ENCODE measurements at regions not wholly inside any gene's neighbourhood (a gene's known extent, or its start where the extent isn't known, plus 50 kb on each side); places are given as distances from the start of the nearest gene placed in this dataset.
"Not testable (repeated sequence)": the region's sequence is repeated elsewhere in the genome, so short reads cannot be mapped to it uniquely, and the experiment has no call there.

- DNase-seq, result no peak
Measured at GRCh38 chr6:3546121-3546520, 89.3 kb upstream of the SLC22A23 start.

GRCh38 chr6:3545156-3545555 is 88.3 kb upstream of the SLC22A23 start:
- no peak for DNase-seq

GRCh38 chr6:3542032-3542640 is 85.3 kb upstream of the SLC22A23 start:
- DNase-seq, result no peak

GRCh38 chr6:3541006-3541585 is 84.2 kb upstream of the SLC22A23 start:
- no peak for DNase-seq

GRCh38 chr6:3540253-3540820 is 83.5 kb upstream of the SLC22A23 start:
- DNase-seq, result no peak

- DNase-seq, result no peak
Measured at GRCh38 chr6:3538536-3538935, 81.7 kb upstream of the SLC22A23 start.

GRCh38 chr6:3536901-3537300 is 80.1 kb upstream of the SLC22A23 start:
- DNase-seq, result no peak

GRCh38 chr6:3535776-3536435 is 79.1 kb upstream of the SLC22A23 start:
- no peak for DNase-seq

- DNase-seq, result no peak
Measured at GRCh38 chr6:3535033-3535775, 78.4 kb upstream of the SLC22A23 start.

- DNase-seq, result no peak
Measured at GRCh38 chr6:3534599-3534998, 77.7 kb upstream of the SLC22A23 start.

- DNase-seq, result no peak
Measured at GRCh38 chr6:3533981-3534380, 77.1 kb upstream of the SLC22A23 start.

GRCh38 chr6:3532296-3532916 is 75.6 kb upstream of the SLC22A23 start:
- no peak for DNase-seq

GRCh38 chr6:3531481-3531880 is 74.6 kb upstream of the SLC22A23 start:
- DNase-seq, result no peak

GRCh38 chr6:3530515-3530914 is 73.7 kb upstream of the SLC22A23 start:
- no peak for DNase-seq

GRCh38 chr6:3529721-3530120 is 72.9 kb upstream of the SLC22A23 start:
- no peak for DNase-seq

- no peak for DNase-seq
Measured at GRCh38 chr6:3529232-3529631, 72.4 kb upstream of the SLC22A23 start.

- not testable (repeated sequence) for DNase-seq
Measured at GRCh38 chr6:3528081-3528671, 71.3 kb upstream of the SLC22A23 start.

GRCh38 chr6:3527651-3527977 is 70.8 kb upstream of the SLC22A23 start:
- peak; percentile 45 for DNase-seq

GRCh38 chr6:3526962-3527650 is 70.3 kb upstream of the SLC22A23 start:
- DNase-seq, result peak; percentile 60

- DNase-seq, result no peak
Measured at GRCh38 chr6:3525915-3526314, 69.1 kb upstream of the SLC22A23 start.

- no peak for DNase-seq
Measured at GRCh38 chr6:3524456-3524855, 67.6 kb upstream of the SLC22A23 start.

- no peak for DNase-seq
Measured at GRCh38 chr6:3523966-3524365, 67.1 kb upstream of the SLC22A23 start.
